ENCODE measurements at regions not wholly inside any gene's neighbourhood (a gene's known extent, or its start where the extent isn't known, plus 50 kb on each side); places are given as distances from the start of the nearest gene placed in this dataset.

- DNase-seq (ENCODE audit: low spot score) = no peak
Observed at GRCh38 chr6:141307309-141307998, 825.3 kb upstream of the GJE1 start.

- DNase-seq (ENCODE audit: low spot score) = no peak
Observed at GRCh38 chr6:141303907-141304306, 828.8 kb upstream of the GJE1 start.

GRCh38 chr6:141301779-141302178, 830.9 kb upstream of the GJE1 start:
- no peak for DNase-seq (ENCODE audit: low spot score)

- no peak for DNase-seq (ENCODE audit: low spot score)
Observed at GRCh38 chr6:141290941-141291721, 841.6 kb upstream of the GJE1 start.

- no peak for DNase-seq (ENCODE audit: low spot score)
Observed at GRCh38 chr6:141288947-141289346, 843.8 kb upstream of the GJE1 start.

GRCh38 chr6:141282263-141282662, 850.5 kb upstream of the GJE1 start:
- DNase-seq (ENCODE audit: low spot score) = no peak

- DNase-seq (ENCODE audit: low spot score) = no peak
Observed at GRCh38 chr6:141269684-141270083, 863.0 kb upstream of the GJE1 start.

- no peak for DNase-seq (ENCODE audit: low spot score)
Observed at GRCh38 chr6:141267420-141267819, 865.3 kb upstream of the GJE1 start.

GRCh38 chr6:141265756-141266623, 866.7 kb upstream of the GJE1 start:
- DNase-seq (ENCODE audit: low spot score) = no peak

GRCh38 chr6:141264101-141264500, 868.6 kb upstream of the GJE1 start:
- no peak for DNase-seq (ENCODE audit: low spot score)

GRCh38 chr6:141261672-141262060, 871.1 kb upstream of the GJE1 start:
- DNase-seq (ENCODE audit: low spot score) = no peak

GRCh38 chr6:141261016-141261671, 871.6 kb upstream of the GJE1 start:
- DNase-seq (ENCODE audit: low spot score) = no peak

GRCh38 chr6:141260627-141261015, 872.1 kb upstream of the GJE1 start:
- DNase-seq (ENCODE audit: low spot score) = no peak

GRCh38 chr6:141259807-141260206, 872.9 kb upstream of the GJE1 start:
- no peak for DNase-seq (ENCODE audit: low spot score)

- no peak for DNase-seq (ENCODE audit: low spot score)
Observed at GRCh38 chr6:141259091-141259490, 873.6 kb upstream of the GJE1 start.

GRCh38 chr6:141258516-141258915, 874.2 kb upstream of the GJE1 start:
- DNase-seq (ENCODE audit: low spot score) = no peak

- no peak for DNase-seq (ENCODE audit: low spot score)
Observed at GRCh38 chr6:141254336-141254735, 878.4 kb upstream of the GJE1 start.

- DNase-seq (ENCODE audit: low spot score) = no peak
Observed at GRCh38 chr6:141252828-141253608, 879.7 kb upstream of the GJE1 start.

GRCh38 chr6:141251286-141251685, 881.4 kb upstream of the GJE1 start:
- no peak for DNase-seq (ENCODE audit: low spot score)

- no peak for DNase-seq (ENCODE audit: low spot score)
Observed at GRCh38 chr6:141248021-141248799, 884.5 kb upstream of the GJE1 start.

- no peak for DNase-seq (ENCODE audit: low spot score)
Observed at GRCh38 chr6:141244366-141244765, 888.4 kb upstream of the GJE1 start.

Measured in hematopoietic multipotent progenitor cell treated with erythropoietin and hydrocortisone succinate and interleukin-3 and kit ligand, for 17 days (in vitro differentiated cells).